GM13977 (cell line): ENCODE measurements at regions not wholly inside any gene's neighbourhood (a gene's known extent, or its start where the extent isn't known, plus 50 kb on each side); places are given as distances from the start of the nearest gene placed in this dataset.

Source experiments
- DNase-seq: peaks from one replicate; pipeline ENCODE4 v3.0.0; 2012; ENCODE audit warnings: low spot score
- CTCF ChIP-seq: IDR thresholded peaks from 2 replicates; pipeline ENCODE4 v1.5.1; 2012; ENCODE audit warnings: mild to moderate bottlenecking, control low read depth; ENCODE audit not compliant: insufficient read depth; ENCODE audit errors: extremely low read depth, missing control alignments
- in situ Hi-C: fragments of 300-500 bp; cut with MboI; formaldehyde crosslinking; loops from one replicate; pipeline ENCODE4 v1.12.0; 2022; ENCODE audit warnings: low sequenced_read_pairs, low pct_unique_long_range_greater_than_20kb, mixed read lengths, inconsistent platforms; ENCODE audit not compliant: unreplicated experiment

- DNase-seq, result no peak
- in situ Hi-C loops, result loop anchor here (25.0 kb wide), 1 partner anchor 688 kb away; no protein-coding TSS in a partner anchor
- TF ChIP-seq CTCF, result no peak
Observed at GRCh38 chr9:31824860-31825259, 559.6 kb upstream of the ACO1 start.

GRCh38 chr9:31837211-31837610 is 547.2 kb upstream of the ACO1 start:
- no peak for TF ChIP-seq CTCF
- no peak for DNase-seq
- in situ Hi-C loops, result no loop called here

- TF ChIP-seq CTCF, result peak; percentile 12
- no peak for DNase-seq
- in situ Hi-C loops, result no loop called here
Observed at GRCh38 chr9:31839273-31839672, 545.2 kb upstream of the ACO1 start.

- in situ Hi-C loops, result no loop called here
- no peak for DNase-seq
- TF ChIP-seq CTCF, result no peak
Observed at GRCh38 chr9:31840702-31841101, 543.7 kb upstream of the ACO1 start.

GRCh38 chr9:31847963-31848362 is 536.5 kb upstream of the ACO1 start:
- TF ChIP-seq CTCF, result no peak
- DNase-seq, result no peak
- in situ Hi-C loops, result no loop called here

GRCh38 chr9:31848505-31849285 is 535.7 kb upstream of the ACO1 start:
- DNase-seq, result no peak
- TF ChIP-seq CTCF, result no peak
- in situ Hi-C loops, result no loop called here

GRCh38 chr9:31854187-31854586 is 530.3 kb upstream of the ACO1 start:
- no peak for TF ChIP-seq CTCF
- DNase-seq, result no peak
- in situ Hi-C loops, result no loop called here
